Aorta (tissue), 5 donors: ENCODE measurements at regions not wholly inside any gene's neighbourhood (a gene's known extent, or its start where the extent isn't known, plus 50 kb on each side); places are given as distances from the start of the nearest gene placed in this dataset.
"Not testable (repeated sequence)": the region's sequence is repeated elsewhere in the genome, so short reads cannot be mapped to it uniquely, and the experiment has no call there.

Experiments used
- ATAC-seq: fragments of 200-7000 bp; cut with Tn5 transposase; one replicate; pipeline ENCODE4 v1.9.1; 2022; ENCODE audit warnings: moderate library complexity; ENCODE audit not compliant: low FRiP score
- DNase-seq, 2 donors: peaks; one replicate each; pipeline ENCODE4 v3.0.0-alpha.2; 2020
- H3K27ac ChIP-seq, 2 donors: one replicate each; pipeline ENCODE4 v1.5.1; 2013; ENCODE audit warnings: low read length in 2 of 2, mild to moderate bottlenecking in 2 of 2, moderate library complexity in 2 of 2, control low read depth in 1 of 2, inconsistent platforms in 1 of 2, low read depth in 1 of 2
- H3K27me3 ChIP-seq, 2 donors: one replicate each; pipeline ENCODE4 v1.6.1; 2013; ENCODE audit warnings: control low read depth in 1 of 2, low read length in 1 of 2, mild to moderate bottlenecking in 1 of 2, moderate library complexity in 1 of 2; ENCODE audit not compliant: insufficient read depth in 2 of 2, control insufficient read depth in 1 of 2
- H3K36me3 ChIP-seq, 2 donors: one replicate each; pipeline ENCODE4 v1.6.1; 2013; ENCODE audit warnings: control low read depth in 1 of 2, low read length in 1 of 2, mild to moderate bottlenecking in 1 of 2; ENCODE audit not compliant: insufficient read depth in 2 of 2, control insufficient read depth in 1 of 2
- H3K4me1 ChIP-seq, 2 donors: one replicate each; pipeline ENCODE4 v1.6.1; 2013; ENCODE audit warnings: low read length in 2 of 2, control low read depth in 1 of 2, mild to moderate bottlenecking in 1 of 2, moderate library complexity in 1 of 2; ENCODE audit not compliant: insufficient read depth in 2 of 2, control insufficient read depth in 1 of 2
- H3K4me3 ChIP-seq, 2 donors: one replicate each; pipeline ENCODE4 v1.5.1; 2013; ENCODE audit warnings: low read length in 2 of 2, control low read depth in 1 of 2, mild to moderate bottlenecking in 1 of 2
- H3K9me3 ChIP-seq: one replicate; pipeline ENCODE4 v1.6.1; 2013; ENCODE audit warnings: mild to moderate bottlenecking, low read length; ENCODE audit not compliant: control insufficient read depth
- WGBS, 2 donors: extraction: QIAGEN DNeasy Blood & Tissue Kit; methylation state at CpG; one replicate each; pipeline ENCODE4 v1.1.7; 2013; 5-methylcytosine and 5-hydroxymethylcytosine counted together
- intact Hi-C, 2 donors: fragments of 100-400 bp; cut with DNase I; formaldehyde crosslinking; loops; one replicate each; pipeline versions ENCODE4 v1.14.2 to v1.15.0; 2022
- donor health status: healthy with polysubstance abuse.
- donor health status: Bipolar disorder and iron deficiency.
- donor health status: DM: no; HTN: no; CAD: no.
- donor health status: DM: no; HTN: no; CAD: no.
- donor health status: DM: yes; HTN: yes; CAD: no.

- Histone ChIP-seq H3K4me3 (no peak overlapping the region), H3K9me3 (peaks cover 2% of the 10 kb centered on the region), H3K27ac (no peak overlapping the region), H3K4me1 (no peaks in the 10 kb centered on the region), H3K36me3 (no peaks in the 10 kb centered on the region), H3K27me3 (no peaks in the 10 kb centered on the region)
- ATAC-seq, result no peak
- DNase-seq, result no peak
- WGBS, 2 donors, result 86 to 92% methylated on average over 1 of the region's 1 CpG
- intact Hi-C loops, result no loop called here
Observed at GRCh38 chr12:86387591-86388145, 131.5 kb upstream of the MGAT4C start.

GRCh38 chr12:86383759-86384158 lies 127.6 kb upstream of the MGAT4C start:
- H3K4me1 ChIP-seq, H3K4me3 ChIP-seq, H3K27me3 ChIP-seq, H3K27ac ChIP-seq, ATAC-seq, intact Hi-C loops, DNase-seq, H3K9me3 ChIP-seq, H3K36me3 ChIP-seq: not testable (repeated sequence)
- 59 to 61% methylated on average over 3 of the region's 3 CpGs for WGBS, 2 donors

- Histone ChIP-seq H3K36me3 (no peaks in the 10 kb centered on the region), H3K4me1 (no peaks in the 10 kb centered on the region), H3K27ac (no peak overlapping the region), H3K4me3 (no peak overlapping the region), H3K9me3 (peaks cover 2% of the 10 kb centered on the region), H3K27me3 (no peaks in the 10 kb centered on the region)
- ATAC-seq (no peak), DNase-seq (no peak)
- WGBS, 2 donors, result 17% methylated on average over 1 of the region's 1 CpG
- intact Hi-C loops, result no loop called here
Observed at GRCh38 chr12:86379337-86379736, 123.1 kb upstream of the MGAT4C start.

DNA sequence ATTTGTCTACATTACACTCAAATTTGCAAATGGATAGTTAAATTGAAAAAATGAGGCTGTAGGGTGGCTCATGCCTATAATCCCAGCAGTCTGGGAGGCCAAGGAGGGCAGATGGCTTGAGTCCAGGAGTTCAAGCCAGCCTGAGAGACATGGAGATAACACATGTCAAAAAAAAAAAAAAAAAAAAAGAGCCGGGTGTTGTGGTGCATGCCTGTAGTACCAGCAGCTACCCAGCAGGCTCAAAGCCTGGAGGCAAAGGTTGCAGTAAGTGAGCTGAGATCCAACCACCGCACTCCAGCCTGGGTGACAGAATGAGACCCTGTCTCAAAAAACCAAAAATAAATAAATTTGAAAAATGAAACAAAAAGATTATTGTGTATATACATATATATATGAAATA lies 119.9 kb upstream of the MGAT4C start:
- WGBS, 2 donors, result 48 to 96% methylated on average over 1 to 2 of the region's 2 CpGs
- Histone ChIP-seq H3K27me3 (no peaks in the 10 kb centered on the region), H3K4me1 (no peaks in the 10 kb centered on the region), H3K9me3 (no peaks in the 10 kb centered on the region), H3K36me3 (no peaks in the 10 kb centered on the region), H3K27ac (no peak overlapping the region), H3K4me3 (no peak overlapping the region)
- ATAC-seq (no peak), DNase-seq (no peak)
- intact Hi-C loops, result no loop called here

DNA sequence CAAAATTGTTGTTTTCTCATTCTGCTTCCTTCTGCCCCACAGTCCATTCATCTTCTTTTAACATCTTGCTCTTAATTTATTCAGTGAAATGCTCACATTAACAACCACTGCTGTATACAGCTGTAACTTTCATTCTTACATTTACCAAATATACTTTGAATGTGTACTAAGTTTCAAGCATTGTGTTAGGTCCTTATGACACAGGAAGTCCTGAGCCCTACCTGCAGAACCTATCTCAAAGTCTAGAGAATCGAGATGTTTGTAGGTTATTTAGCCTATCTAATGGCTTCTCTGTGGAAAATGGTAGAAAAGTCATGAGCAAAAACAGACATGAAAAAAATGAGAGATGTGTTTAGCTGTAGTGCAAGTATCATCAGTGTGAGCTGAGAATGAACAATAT lies 117.6 kb upstream of the MGAT4C start:
- Histone ChIP-seq H3K36me3 (no peaks in the 10 kb centered on the region), H3K9me3 (no peaks in the 10 kb centered on the region), H3K27me3 (no peaks in the 10 kb centered on the region), H3K4me1 (no peaks in the 10 kb centered on the region), H3K4me3 (no peak overlapping the region), H3K27ac (no peak overlapping the region)
- intact Hi-C loops, result no loop called here
- DNase-seq (no peak), ATAC-seq (no peak)
- WGBS, 2 donors, result 85 to 89% methylated on average over 1 of the region's 1 CpG

DNA sequence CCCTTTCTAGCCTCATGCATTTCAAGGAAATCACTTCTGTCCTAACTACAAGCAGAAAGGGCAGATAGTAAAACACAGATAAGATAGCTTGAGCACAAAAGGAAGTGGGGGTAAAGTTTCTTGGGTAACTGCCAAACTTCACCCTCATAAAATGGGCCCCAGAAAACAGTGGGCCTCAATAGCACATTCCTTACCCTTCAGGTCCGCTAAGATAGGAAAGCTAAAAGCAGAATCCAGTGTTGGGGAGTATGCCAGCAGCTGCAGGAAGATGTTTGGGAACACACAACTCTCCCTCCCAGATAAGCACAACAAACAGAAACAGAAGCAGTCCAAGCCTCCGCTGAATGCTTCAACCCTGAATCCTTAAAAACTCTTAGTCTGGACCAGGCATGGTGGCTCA lies 110.9 kb upstream of the MGAT4C start:
- 70 to 72% methylated on average over 2 of the region's 2 CpGs for WGBS, 2 donors
- no peaks in the 10 kb centered on the region for H3K27me3 ChIP-seq
- H3K4me3 ChIP-seq, result no peak overlapping the region
- no peak for ATAC-seq
- H3K27ac ChIP-seq, result no peak overlapping the region
- intact Hi-C loops, result no loop called here
- no peaks in the 10 kb centered on the region for H3K9me3 ChIP-seq
- DNase-seq, result no peak
- H3K4me1 ChIP-seq, result no peaks in the 10 kb centered on the region
- no peaks in the 10 kb centered on the region for H3K36me3 ChIP-seq

DNA sequence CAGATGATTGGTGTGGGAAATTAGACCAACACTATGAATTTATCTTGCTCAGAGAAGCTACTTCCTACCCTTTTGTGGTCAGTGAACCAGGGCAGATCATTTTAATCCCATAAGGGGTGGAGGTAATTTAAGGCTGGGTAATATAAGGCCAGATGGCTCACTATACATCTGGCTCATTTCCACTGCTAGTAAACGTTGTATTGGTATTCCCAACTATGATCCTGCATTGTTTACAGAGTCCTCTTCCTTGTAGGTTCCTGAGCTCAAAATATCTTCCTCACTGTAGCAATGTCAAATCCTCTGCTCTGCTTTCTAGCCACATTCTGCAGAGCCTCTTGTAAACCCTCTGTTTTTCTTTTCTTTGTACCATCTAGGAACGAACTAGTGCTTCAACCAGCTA lies 93.0 kb upstream of the MGAT4C start:
- Histone ChIP-seq H3K27ac (no peak overlapping the region), H3K9me3 (no peaks in the 10 kb centered on the region), H3K4me3 (no peak overlapping the region), H3K36me3 (no peaks in the 10 kb centered on the region), H3K27me3 (no peaks in the 10 kb centered on the region), H3K4me1 (no peaks in the 10 kb centered on the region)
- ATAC-seq (no peak), DNase-seq (no peak)
- intact Hi-C loops, result loop anchor here in 1 of 2 donors (1.0 kb wide), 1 partner anchor 15 kb away; no protein-coding TSS in a partner anchor
- WGBS, 2 donors, result 38 to 40% methylated on average over 2 of the region's 2 CpGs

DNA sequence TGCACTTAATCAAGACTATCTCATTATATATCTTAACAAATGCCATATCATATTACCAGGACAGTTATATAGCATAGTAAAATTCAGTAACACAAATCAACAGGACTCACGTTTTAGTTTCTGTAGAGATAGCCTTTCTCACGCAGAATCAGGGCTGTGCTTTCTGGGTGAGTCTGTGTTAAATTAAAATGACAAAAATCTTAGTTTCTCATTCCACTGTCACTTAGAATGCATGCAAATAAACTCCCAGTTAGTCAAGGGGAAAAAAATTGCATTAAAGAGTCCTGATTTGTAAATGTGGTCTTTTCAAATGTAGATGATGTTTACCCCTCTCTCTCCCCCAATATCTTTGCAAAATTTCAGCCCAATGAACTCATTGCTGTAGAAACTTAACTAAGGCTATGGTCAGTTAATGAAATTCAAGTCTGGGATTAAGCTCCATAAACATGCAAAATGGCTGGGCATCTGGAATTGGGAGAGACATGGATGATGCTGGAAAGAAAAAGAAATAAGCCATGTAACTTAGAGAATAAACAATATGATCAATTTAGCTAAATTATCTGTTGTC lies 77.8 kb upstream of the MGAT4C start:
- H3K27me3 ChIP-seq, result no peaks in the 10 kb centered on the region
- H3K9me3 ChIP-seq, result no peaks in the 10 kb centered on the region
- DNase-seq, result no peak
- no peak for ATAC-seq
- no peaks in the 10 kb centered on the region for H3K36me3 ChIP-seq
- no peaks in the 10 kb centered on the region for H3K4me1 ChIP-seq
- intact Hi-C loops, result no loop called here
- H3K27ac ChIP-seq, result no peak overlapping the region
- WGBS, 2 donors, result 47 to 61% methylated on average over 2 of the region's 2 CpGs
- H3K4me3 ChIP-seq, result no peak overlapping the region

GRCh38 chr12:86331457-86331856 lies 75.3 kb upstream of the MGAT4C start:
- Histone ChIP-seq H3K27me3 (no peaks in the 10 kb centered on the region), H3K4me1 (no peaks in the 10 kb centered on the region), H3K9me3 (no peaks in the 10 kb centered on the region), H3K36me3 (no peaks in the 10 kb centered on the region), H3K27ac (no peak overlapping the region), H3K4me3 (no peak overlapping the region)
- intact Hi-C loops, result no loop called here
- WGBS, 2 donors, result 35 to 49% methylated on average over 2 of the region's 2 CpGs
- no peak for ATAC-seq
- no peak for DNase-seq
